ENCODE measurements at regions not wholly inside any gene's neighbourhood (a gene's known extent, or its start where the extent isn't known, plus 50 kb on each side); places are given as distances from the start of the nearest gene placed in this dataset.

- TF ChIP-seq POLR2AphosphoS5 (IDR thresholded peaks at IDR 0.05; ENCODE audit: low read depth, low read length), result no peak
- no peak for TF ChIP-seq POLR2A (IDR thresholded peaks at IDR 0.05; ENCODE audit: low read depth, low read length)
- no peak for TF ChIP-seq TAF1 (IDR thresholded peaks at IDR 0.05; ENCODE audit: borderline replicate concordance, low read depth, low read length)
These were observed 259.8 kb upstream of the SALL3 start for GRCh38 chr18:78719821-78720220.

Measured in GM12892 (cell line).